ENCODE measurements at regions not wholly inside any gene's neighbourhood (a gene's known extent, or its start where the extent isn't known, plus 50 kb on each side); places are given as distances from the start of the nearest gene placed in this dataset.

DNA sequence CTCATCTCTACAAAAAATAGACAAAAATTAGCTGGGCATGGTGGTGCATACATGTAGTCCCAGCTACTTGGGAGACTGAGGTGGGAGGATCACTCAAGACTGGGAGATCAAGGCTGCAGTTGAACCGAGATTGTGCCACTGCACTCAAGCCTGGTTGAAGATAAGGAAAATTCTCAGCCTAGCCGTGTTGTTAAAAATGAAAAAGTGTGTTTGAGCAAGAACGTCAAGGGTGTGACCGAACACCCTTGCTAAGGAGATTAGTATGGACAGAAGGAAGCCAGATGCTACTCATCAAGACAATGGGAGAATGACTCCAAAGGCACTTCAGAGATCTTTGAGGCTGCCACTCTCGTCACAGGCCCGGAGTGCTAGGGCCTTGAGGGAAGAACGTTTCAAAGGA, 70.0 kb upstream of the NDUFV2 start:
- Mint-ChIP-seq H3K27ac (ENCODE audit: unreplicated experiment) (no peak overlapping the region), H3K4me1 (ENCODE audit: low read depth, unreplicated experiment) (no peaks in the 10 kb centered on the region), H3K27me3 (ENCODE audit: unreplicated experiment) (no peaks in the 10 kb centered on the region), H3K4me3 (ENCODE audit: low read depth, unreplicated experiment) (no peak overlapping the region), H3K36me3 (ENCODE audit: insufficient read depth, unreplicated experiment) (no peaks in the 10 kb centered on the region), H3K9me3 (ENCODE audit: low read depth, unreplicated experiment) (no peaks in the 10 kb centered on the region)
- no TSS peak for BruUV-seq (replicated peaks)
- intact Hi-C loops (cut with micrococcal nuclease; ENCODE audit: unreplicated experiment), result no loop called here
- TF ChIP-seq, protein P1, sequence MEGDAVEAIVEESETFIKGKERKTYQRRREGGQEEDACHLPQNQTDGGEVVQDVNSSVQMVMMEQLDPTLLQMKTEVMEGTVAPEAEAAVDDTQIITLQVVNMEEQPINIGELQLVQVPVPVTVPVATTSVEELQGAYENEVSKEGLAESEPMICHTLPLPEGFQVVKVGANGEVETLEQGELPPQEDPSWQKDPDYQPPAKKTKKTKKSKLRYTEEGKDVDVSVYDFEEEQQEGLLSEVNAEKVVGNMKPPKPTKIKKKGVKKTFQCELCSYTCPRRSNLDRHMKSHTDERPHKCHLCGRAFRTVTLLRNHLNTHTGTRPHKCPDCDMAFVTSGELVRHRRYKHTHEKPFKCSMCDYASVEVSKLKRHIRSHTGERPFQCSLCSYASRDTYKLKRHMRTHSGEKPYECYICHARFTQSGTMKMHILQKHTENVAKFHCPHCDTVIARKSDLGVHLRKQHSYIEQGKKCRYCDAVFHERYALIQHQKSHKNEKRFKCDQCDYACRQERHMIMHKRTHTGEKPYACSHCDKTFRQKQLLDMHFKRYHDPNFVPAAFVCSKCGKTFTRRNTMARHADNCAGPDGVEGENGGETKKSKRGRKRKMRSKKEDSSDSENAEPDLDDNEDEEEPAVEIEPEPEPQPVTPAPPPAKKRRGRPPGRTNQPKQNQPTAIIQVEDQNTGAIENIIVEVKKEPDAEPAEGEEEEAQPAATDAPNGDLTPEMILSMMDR (IDR thresholded peaks at IDR 0.05; ENCODE audit: unreplicated experiment), result no peak
- CTCF ChIA-PET, result no interaction called here
- no peak for DNase-seq

DNA sequence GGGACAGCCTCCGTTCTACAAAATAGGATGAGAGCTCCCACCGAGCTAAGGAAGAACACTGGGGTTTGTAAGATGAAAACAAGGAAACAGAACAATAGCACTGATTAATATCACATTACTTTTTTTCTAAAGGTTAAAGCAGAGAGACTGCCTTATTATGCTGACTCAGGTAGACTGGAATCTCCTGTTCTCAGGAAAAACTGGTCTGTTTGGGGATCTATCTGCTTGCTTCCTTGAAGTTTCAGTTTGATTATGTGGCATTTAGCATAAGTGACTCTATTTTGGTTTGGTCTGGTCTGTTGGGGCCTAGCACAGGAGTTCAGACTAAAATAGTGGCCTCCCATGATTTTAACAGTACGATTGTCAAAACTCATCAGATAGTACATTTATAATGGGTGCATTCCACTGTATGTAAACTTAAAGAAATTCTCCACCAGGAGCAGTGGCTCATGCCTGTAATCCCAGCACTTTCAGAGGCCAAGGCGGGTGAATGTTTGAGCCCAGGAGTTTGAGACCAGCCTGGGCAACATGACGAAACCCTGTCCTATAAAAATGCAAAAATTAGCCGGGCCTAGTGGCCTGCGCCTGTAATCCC, 64.1 kb upstream of the NDUFV2 start:
- Mint-ChIP-seq H3K36me3 (ENCODE audit: insufficient read depth, unreplicated experiment) (no peaks in the 10 kb centered on the region), H3K4me1 (ENCODE audit: low read depth, unreplicated experiment) (no peaks in the 10 kb centered on the region), H3K27me3 (ENCODE audit: unreplicated experiment) (no peaks in the 10 kb centered on the region), H3K27ac (ENCODE audit: unreplicated experiment) (no peak overlapping the region), H3K9me3 (ENCODE audit: low read depth, unreplicated experiment) (no peaks in the 10 kb centered on the region), H3K4me3 (ENCODE audit: low read depth, unreplicated experiment) (no peak overlapping the region)
- BruUV-seq (replicated peaks), result no TSS peak
- DNase-seq, result no peak
- intact Hi-C loops (cut with micrococcal nuclease; ENCODE audit: unreplicated experiment), result no loop called here
- CTCF ChIA-PET, result interaction anchor here (0.9 to 1.7 kb wide), 3 partner anchors 8 to 39 kb away, joined by 3 to 4 read pairs (median 3); no protein-coding TSS in a partner anchor
- TF ChIP-seq, protein P1 (IDR thresholded peaks at IDR 0.05; ENCODE audit: unreplicated experiment), result no peak

DNA sequence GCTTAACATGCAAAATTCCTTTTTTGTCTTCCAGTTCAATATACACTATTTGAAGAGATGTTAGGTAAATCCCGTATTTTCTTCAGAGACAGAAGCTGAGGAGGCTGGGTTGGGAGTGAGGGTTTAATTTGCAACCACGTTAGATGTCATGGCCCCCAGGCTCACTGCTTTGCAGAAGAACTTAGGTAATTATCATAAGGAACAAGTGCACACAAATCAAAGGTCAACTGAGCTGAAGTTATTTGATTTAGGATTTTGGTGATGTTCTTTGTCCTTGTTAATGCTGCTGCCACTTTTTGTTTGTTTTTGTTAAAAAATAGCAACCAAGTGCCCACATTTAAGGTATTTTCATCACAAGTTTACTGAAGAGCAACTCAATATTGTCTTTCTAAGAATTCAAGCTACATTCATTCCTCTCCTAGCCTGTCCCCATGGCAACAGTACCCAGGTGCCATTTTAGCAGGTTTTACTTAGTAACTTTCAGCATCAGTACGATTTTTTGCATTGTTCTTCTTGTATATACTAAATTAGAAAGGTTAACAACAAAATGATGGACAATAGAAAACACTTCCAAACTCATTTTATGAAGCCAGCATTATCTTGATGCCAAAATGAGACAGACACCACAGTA, 62.9 kb upstream of the NDUFV2 start:
- no peak overlapping the region for H3K27ac Mint-ChIP-seq (ENCODE audit: unreplicated experiment)
- H3K9me3 Mint-ChIP-seq (ENCODE audit: low read depth, unreplicated experiment), result no peaks in the 10 kb centered on the region
- TF ChIP-seq, protein P1 (IDR thresholded peaks at IDR 0.05; ENCODE audit: unreplicated experiment), result no peak
- no peaks in the 10 kb centered on the region for H3K27me3 Mint-ChIP-seq (ENCODE audit: unreplicated experiment)
- no peaks in the 10 kb centered on the region for H3K36me3 Mint-ChIP-seq (ENCODE audit: insufficient read depth, unreplicated experiment)
- CTCF ChIA-PET, result interaction anchor here (1.7 kb wide), 1 partner anchor 22 kb away, joined by 3 read pairs; no protein-coding TSS in a partner anchor
- no TSS peak for BruUV-seq (replicated peaks)
- DNase-seq, result no peak
- intact Hi-C loops (cut with micrococcal nuclease; ENCODE audit: unreplicated experiment), result no loop called here
- H3K4me1 Mint-ChIP-seq (ENCODE audit: low read depth, unreplicated experiment), result no peaks in the 10 kb centered on the region
- H3K4me3 Mint-ChIP-seq (ENCODE audit: low read depth, unreplicated experiment), result no peak overlapping the region

DNA sequence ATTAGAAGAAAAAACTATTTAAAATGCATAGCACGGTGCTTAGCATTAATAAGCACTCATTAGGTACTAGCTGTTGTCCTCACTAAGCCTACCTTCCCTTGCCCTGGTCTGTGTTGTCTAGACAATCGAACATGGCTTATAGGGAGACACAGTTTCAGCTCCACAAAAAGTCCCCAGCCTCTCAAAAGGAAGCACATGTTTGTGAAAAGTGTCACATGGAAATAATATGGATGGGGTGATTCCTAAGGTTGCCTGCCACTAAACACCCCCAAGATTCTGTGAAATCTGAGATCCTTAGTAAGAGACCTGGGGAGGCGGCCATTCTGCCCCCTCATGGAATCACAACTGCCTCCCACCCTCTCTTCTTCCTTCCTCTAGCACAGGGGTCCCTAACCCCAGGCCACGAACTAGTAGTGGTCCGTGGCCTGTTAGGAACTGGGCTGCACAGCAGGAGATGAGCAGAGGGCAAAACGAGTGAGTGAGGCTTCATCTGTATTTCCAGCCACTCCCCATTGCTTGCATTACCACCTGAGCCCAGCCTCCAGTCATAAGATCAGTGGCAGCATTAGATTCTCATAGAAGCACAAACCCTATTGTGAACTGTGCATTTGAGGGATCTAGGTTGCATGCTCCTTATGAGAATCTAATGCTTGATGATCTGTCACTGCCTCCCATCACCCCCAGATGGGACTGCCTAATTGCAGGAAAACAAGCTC, 59.6 kb upstream of the NDUFV2 start:
- CTCF ChIA-PET, result no interaction called here
- no peak overlapping the region for H3K4me3 Mint-ChIP-seq (ENCODE audit: low read depth, unreplicated experiment)
- no peak for DNase-seq
- H3K36me3 Mint-ChIP-seq (ENCODE audit: insufficient read depth, unreplicated experiment), result no peaks in the 10 kb centered on the region
- no TSS peak for BruUV-seq (replicated peaks)
- H3K27me3 Mint-ChIP-seq (ENCODE audit: unreplicated experiment), result no peaks in the 10 kb centered on the region
- H3K27ac Mint-ChIP-seq (ENCODE audit: unreplicated experiment), result no peak overlapping the region
- no peaks in the 10 kb centered on the region for H3K4me1 Mint-ChIP-seq (ENCODE audit: low read depth, unreplicated experiment)
- intact Hi-C loops (cut with micrococcal nuclease; ENCODE audit: unreplicated experiment), result no loop called here
- TF ChIP-seq, protein P1 (IDR thresholded peaks at IDR 0.05; ENCODE audit: unreplicated experiment), result no peak
- H3K9me3 Mint-ChIP-seq (ENCODE audit: low read depth, unreplicated experiment), result no peaks in the 10 kb centered on the region

Data from Calu3 (cell line).